BJ (cell line): ENCODE measurements at regions not wholly inside any gene's neighbourhood (a gene's known extent, or its start where the extent isn't known, plus 50 kb on each side); places are given as distances from the start of the nearest gene placed in this dataset.
"Not testable (repeated sequence)": the region's sequence is repeated elsewhere in the genome, so short reads cannot be mapped to it uniquely, and the experiment has no call there.

Experiments
- CTCF ChIA-PET: fragments of 350-600 bp; formaldehyde crosslinking; extraction: SDS; loops from one replicate; lab custom pipeline; 2021; ENCODE audit warnings: antibody characterized with exemption, inconsistent platforms; lab: Yijun Ruan, JAX
- POLR2A ChIA-PET: fragments of 300-600 bp; sonication (Branson Sonifier 250); formaldehyde crosslinking; extraction: SDS; loops from one replicate; lab custom pipeline; 2021; ENCODE audit warnings: antibody characterized with exemption; lab: Charles Lee
- DNase-seq: peaks from one replicate; pipeline ENCODE4 v3.0.0-alpha.2; 2011; ENCODE audit warnings: low read depth
- H3K27me3 ChIP-seq: 2 replicates; pipeline ENCODE4 v1.6.0; 2011; ENCODE audit warnings: low read length; ENCODE audit not compliant: control insufficient read depth, insufficient read depth
- H3K36me3 ChIP-seq: 2 replicates; pipeline ENCODE4 v1.5.1; 2011; ENCODE audit warnings: low read length; ENCODE audit not compliant: control insufficient read depth, insufficient read depth
- H3K4me3 ChIP-seq: 2 replicates; pipeline ENCODE4 v1.5.1; 2011; ENCODE audit warnings: low read depth, mild to moderate bottlenecking, control low read depth, low read length
- TF ChIP-seq, protein P1 (sequence below): IDR thresholded peaks from 2 replicates; pipeline ENCODE4 v1.5.1; 2011; ENCODE audit warnings: low read depth, mild to moderate bottlenecking, control low read depth, inconsistent platforms, low read length, moderate library complexity; ENCODE audit not compliant: insufficient read depth

DNA sequence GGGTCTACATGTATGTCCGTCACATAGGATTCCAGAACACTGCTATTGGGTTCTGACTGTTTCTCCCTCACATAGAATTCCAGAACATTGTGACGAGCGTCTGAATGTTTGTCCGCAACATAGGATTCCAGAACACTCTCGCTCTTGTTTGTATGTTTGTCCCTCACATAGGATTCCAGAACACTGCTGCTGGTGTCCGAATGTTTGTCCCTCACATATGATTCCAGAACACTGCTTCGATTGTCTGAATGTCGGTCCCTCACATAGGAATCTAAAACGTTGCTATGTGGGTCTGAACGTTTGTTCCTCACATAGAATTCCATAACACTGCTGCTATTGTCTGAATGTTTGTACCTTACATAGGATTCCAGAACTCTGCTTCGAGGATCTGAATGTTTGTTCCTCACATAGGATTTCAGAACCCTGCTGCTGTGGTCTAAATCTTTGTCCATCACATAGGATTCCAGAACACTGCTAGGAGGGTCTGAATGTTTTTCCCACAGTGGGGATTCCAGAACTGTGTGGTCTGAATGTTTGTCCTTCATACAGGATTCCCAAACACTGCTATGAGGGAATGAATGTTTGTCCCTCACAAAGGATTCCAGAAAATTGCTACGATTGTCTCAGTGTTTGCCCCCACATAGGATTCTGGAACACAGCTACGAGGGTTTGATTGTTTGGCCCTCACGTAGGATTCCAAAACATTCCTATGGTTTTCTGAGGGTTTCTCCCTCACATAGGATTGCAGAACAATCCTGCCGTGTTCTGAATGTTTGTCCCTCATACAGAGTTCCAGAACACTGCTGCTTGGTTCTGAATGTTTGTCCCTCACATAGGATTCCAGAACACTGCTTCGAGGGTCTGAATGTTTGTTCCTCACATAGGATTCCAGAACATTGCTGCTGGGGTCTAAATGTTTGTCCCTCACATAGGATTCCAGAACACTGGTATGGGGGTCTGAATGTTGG, 220.5 kb downstream of the FOXD4L6 start:
- ChIA-PET POLR2A (no interaction called here), CTCF (no interaction called here)
- Histone ChIP-seq H3K27me3 (no peaks in the 10 kb centered on the region), H3K36me3 (no peaks in the 10 kb centered on the region), H3K4me3 (no peak overlapping the region)
- TF ChIP-seq, protein P1, sequence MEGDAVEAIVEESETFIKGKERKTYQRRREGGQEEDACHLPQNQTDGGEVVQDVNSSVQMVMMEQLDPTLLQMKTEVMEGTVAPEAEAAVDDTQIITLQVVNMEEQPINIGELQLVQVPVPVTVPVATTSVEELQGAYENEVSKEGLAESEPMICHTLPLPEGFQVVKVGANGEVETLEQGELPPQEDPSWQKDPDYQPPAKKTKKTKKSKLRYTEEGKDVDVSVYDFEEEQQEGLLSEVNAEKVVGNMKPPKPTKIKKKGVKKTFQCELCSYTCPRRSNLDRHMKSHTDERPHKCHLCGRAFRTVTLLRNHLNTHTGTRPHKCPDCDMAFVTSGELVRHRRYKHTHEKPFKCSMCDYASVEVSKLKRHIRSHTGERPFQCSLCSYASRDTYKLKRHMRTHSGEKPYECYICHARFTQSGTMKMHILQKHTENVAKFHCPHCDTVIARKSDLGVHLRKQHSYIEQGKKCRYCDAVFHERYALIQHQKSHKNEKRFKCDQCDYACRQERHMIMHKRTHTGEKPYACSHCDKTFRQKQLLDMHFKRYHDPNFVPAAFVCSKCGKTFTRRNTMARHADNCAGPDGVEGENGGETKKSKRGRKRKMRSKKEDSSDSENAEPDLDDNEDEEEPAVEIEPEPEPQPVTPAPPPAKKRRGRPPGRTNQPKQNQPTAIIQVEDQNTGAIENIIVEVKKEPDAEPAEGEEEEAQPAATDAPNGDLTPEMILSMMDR, result no peak
- DNase-seq, result no peak

DNA sequence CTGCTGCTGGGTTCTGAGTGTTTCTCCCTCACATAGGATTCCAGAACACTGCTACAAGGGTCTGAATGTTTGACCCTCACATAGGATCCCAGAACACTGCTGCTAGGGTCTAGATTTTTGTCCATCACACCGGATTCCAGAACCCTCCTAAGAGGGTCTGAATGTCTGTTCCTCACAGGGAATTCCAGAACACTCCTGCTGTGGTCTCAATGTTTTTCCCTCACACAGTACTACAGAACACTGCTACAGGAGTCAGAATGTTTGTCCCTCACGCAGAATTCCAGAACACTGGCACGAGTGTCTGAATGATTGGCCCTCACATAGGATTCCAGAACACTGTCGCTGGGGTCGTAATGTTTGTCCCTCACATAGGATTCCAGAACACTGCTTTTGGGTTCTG, 221.6 kb downstream of the FOXD4L6 start:
- H3K27me3 ChIP-seq, POLR2A ChIA-PET, H3K36me3 ChIP-seq, CTCF ChIA-PET, DNase-seq, H3K4me3 ChIP-seq: not testable (repeated sequence)

DNA sequence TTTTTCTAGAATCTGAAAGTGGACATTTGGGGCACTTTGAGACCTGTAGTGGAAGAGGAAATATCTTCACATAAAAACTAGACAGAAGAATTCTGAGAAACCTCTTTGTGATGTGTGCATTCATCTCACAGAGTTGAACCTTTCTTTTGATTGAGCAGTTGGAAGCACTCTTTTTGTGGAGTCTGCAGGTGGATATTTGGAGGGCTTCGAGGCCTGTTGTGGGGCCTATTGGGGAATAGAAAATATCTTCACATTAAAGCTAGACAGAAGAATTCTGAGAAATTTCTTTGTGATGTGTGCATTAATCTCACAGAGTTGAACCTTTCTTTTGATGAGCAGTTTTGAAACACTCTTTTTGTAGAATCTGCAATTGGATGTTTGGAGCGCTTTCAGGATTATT, 236.2 kb downstream of the FOXD4L6 start:
- POLR2A ChIA-PET, H3K4me3 ChIP-seq, H3K36me3 ChIP-seq, CTCF ChIA-PET, H3K27me3 ChIP-seq, DNase-seq: not testable (repeated sequence)

DNA sequence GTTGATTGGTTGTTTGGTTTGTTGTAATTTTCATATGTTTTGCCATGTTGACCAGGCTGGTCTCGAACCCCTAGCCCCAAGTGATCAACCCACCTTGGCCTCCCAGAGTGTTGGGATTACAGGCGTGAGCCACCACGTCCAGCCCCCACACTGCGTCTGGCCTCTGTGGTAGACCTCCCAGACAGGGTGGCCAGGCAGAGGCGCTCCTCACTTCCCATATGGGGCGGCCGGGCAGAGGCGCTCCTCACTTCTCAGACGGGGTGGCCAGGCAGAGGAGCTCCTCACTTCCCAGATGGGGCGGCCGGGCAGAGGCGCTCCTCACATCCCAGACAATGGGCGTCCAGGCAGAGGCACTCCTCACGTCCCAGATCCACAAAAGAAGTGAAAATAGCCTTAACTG, 242.6 kb downstream of the FOXD4L6 start:
- H3K4me3 ChIP-seq, CTCF ChIA-PET, POLR2A ChIA-PET, DNase-seq, H3K27me3 ChIP-seq, H3K36me3 ChIP-seq: not testable (repeated sequence)

DNA sequence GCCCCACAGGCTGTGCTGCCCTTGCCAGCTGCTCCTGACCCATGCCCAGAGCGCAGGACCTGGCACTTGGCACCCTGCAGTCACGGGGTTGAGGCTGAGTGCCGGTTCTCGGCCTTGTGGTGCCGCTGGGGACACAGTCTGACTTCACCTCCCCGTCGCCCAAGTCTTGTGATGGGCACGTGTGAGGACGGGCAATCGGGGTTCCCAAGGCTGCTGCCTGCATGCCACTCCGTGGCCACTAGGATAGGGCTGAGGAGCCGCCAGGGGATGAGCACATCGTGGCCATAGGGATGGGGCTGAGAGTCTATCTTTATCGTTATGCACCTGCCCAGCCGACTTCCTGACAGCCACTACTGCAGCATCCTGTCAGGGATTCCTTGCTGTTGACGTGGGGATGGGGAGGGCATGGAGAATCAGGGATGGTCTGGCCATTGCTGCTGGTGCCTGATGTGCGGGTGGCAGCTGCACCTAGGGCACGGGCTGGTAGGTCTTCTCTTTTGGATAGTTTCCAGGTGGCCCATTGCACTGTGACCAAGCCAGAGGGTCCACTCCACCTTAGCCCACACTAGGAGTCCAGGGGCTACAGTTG, 243.5 kb downstream of the FOXD4L6 start:
- POLR2A ChIA-PET, CTCF ChIA-PET, H3K36me3 ChIP-seq, H3K27me3 ChIP-seq, DNase-seq, H3K4me3 ChIP-seq: not testable (repeated sequence)

DNA sequence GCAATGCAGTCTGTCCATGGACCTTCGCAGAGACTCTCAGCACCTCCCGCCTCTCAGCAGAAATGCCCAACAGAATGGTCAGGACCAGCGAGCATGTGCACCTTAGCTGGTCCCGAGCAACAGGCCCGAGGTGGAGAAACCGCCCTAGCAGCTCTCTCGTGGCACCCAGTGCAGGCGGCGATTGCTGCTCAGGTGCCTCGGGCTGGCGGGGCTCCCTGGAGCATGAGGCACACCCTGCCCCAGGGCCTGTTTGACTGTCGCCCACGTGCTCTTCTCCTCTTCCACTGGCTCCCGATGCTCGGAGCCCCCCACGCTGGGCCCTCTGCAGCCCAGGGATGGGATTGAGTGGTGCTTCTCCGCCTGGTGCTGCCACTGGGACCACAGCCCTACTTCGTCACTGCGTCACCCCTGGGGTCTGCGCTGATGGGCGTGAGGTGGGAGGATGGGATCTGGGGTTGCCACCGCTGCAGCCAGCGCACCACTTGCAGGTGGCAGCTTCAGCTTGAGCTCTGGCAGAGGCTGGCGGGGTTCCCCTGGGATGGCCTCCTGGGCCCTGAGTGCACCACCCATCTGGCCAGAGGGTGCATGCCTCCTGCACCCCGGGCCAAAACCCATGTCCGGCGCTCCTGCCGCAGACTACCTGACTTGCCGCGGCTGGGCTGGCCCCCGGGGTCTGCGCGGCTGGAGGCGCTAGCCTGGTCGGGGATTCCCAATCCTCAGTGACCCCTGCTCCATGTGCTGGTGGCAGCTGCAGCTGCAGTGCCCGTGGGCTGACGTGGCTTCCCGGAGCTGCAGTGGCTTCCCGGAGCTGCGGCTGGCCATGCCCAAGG, 244.2 kb downstream of the FOXD4L6 start:
- TF ChIP-seq, protein P1, result no peak
- ChIA-PET CTCF (no interaction called here), POLR2A (no interaction called here)
- DNase-seq, result no peak
- Histone ChIP-seq H3K27me3 (no peaks in the 10 kb centered on the region), H3K4me3 (no peak overlapping the region), H3K36me3 (no peaks in the 10 kb centered on the region)

DNA sequence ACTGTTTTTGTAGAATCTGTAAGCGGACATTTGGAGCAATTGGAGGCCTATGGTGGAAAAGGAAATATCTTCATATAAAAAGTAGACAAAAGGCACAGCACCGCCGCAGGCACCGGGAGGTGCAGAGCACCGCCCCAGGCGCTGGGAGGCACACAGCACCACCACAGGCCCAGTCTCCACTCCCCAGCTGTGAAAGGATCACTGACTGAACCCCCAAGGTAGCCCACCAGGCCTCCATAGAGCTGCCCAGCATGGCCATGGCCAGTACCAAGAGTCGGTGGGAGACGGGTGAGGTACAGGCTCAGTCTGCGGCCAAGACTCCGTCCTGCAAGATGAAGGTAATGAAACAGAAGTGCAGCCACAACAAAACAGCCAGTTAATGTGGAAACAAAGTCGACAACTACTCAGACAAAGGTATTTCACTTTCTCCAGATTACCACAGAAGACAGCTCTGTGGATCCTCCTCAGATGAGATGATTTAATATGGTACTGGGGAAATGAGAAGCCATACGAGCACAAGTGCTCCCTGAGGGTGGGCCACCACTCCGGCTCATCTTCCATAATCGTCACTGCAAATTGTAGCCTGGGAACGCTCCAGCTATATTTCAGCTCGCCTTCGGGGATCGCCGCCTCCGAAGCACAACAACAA, 244.9 kb downstream of the FOXD4L6 start:
- CTCF ChIA-PET, result not testable (repeated sequence)

GRCh38 chr9:40873753-40874295, 254.7 kb downstream of the FOXD4L6 start:
- POLR2A ChIA-PET, CTCF ChIA-PET, H3K4me3 ChIP-seq, DNase-seq, H3K36me3 ChIP-seq, H3K27me3 ChIP-seq: not testable (repeated sequence)

More for the DNA sequence above, 244.9 kb downstream of the FOXD4L6 start:
- H3K4me3 ChIP-seq, H3K36me3 ChIP-seq, DNase-seq, POLR2A ChIA-PET, H3K27me3 ChIP-seq: not testable (repeated sequence)

DNA sequence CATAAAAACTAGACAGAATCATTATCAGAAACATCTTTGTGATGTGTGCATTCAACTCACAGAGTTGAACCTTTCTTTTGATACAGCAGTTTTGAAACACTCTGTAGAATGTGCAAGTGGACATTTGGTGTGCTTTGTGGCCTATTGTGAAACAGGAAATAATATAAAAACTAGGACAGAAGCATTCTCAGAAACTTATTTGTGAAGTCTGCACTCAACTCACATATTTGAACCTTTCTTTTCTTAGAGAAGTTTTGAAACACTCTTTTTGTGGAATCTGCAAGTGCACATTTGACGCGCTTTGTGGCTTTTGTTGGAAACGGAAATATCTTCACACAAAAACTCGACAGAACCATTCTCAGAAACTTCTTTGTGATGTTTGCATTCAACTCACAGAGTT, 260.0 kb downstream of the FOXD4L6 start:
- H3K4me3 ChIP-seq, H3K27me3 ChIP-seq, CTCF ChIA-PET, DNase-seq, POLR2A ChIA-PET, H3K36me3 ChIP-seq: not testable (repeated sequence)
